Fibroblast of villous mesenchyme (primary cell): ENCODE measurements at regions not wholly inside any gene's neighbourhood (a gene's known extent, or its start where the extent isn't known, plus 50 kb on each side); places are given as distances from the start of the nearest gene placed in this dataset.

Source experiments
- DNase-seq: peaks from one replicate; pipeline ENCODE4 v3.0.0-alpha.2; 2010; ENCODE audit warnings: low read depth
- H3K4me3 ChIP-seq: 2 replicates; pipeline ENCODE4 v1.5.1; 2011; ENCODE audit warnings: low read depth, mild to moderate bottlenecking, low read length
- TF ChIP-seq, protein P1 (sequence below): IDR thresholded peaks from 2 replicates; pipeline ENCODE4 v1.5.1; 2012; ENCODE audit warnings: low read depth, mild to moderate bottlenecking, low read length; ENCODE audit not compliant: insufficient read depth

DNA sequence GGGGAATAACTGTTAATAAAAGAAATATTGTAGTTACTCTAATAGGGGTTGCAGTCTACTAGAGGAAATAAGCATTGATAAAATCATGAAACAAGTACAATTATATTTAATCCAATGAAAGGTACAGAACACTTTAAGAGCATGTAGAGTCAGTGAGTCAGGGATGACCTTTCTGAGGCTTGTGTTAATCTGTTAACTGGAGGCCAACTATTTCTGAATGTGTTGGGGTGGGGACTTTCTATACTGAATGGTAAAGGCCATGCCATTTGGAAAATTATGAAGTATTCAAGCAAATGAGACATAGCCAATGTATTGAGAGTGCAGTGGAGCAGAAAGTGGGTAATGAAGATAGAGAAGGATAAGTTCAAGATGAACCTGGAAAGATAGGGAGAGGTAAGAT lies 646.2 kb downstream of the ADGRL2 start:
- no peak for DNase-seq
- no peak overlapping the region for H3K4me3 ChIP-seq
- TF ChIP-seq, protein P1, sequence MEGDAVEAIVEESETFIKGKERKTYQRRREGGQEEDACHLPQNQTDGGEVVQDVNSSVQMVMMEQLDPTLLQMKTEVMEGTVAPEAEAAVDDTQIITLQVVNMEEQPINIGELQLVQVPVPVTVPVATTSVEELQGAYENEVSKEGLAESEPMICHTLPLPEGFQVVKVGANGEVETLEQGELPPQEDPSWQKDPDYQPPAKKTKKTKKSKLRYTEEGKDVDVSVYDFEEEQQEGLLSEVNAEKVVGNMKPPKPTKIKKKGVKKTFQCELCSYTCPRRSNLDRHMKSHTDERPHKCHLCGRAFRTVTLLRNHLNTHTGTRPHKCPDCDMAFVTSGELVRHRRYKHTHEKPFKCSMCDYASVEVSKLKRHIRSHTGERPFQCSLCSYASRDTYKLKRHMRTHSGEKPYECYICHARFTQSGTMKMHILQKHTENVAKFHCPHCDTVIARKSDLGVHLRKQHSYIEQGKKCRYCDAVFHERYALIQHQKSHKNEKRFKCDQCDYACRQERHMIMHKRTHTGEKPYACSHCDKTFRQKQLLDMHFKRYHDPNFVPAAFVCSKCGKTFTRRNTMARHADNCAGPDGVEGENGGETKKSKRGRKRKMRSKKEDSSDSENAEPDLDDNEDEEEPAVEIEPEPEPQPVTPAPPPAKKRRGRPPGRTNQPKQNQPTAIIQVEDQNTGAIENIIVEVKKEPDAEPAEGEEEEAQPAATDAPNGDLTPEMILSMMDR, result no peak

- TF ChIP-seq, protein P1, result no peak
- DNase-seq, result no peak
- no peak overlapping the region for H3K4me3 ChIP-seq
Measured at GRCh38 chr1:82446236-82446635, 645.5 kb downstream of the ADGRL2 start.

- H3K4me3 ChIP-seq, result no peak overlapping the region
- no peak for DNase-seq
- TF ChIP-seq, protein P1, result no peak
Measured at GRCh38 chr1:82445827-82446226, 645.1 kb downstream of the ADGRL2 start.

DNA sequence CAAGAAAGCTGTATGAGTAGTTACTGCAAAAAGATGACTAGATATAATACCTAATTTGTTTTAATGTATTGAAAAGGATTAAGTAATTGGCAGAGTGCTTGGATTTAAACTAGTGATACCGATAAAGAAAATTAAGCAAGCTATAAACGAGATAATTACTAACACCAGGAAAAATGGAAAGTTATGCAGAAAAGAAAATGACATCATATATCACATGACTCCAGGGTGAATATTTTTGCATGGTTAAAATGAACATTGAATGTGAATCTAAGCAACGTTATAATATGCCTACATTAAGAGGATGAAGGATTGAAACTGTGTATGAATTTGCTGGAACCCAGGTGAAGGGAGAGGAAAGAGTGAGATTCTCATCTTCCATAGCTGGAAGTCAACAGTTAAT lies 644.4 kb downstream of the ADGRL2 start:
- TF ChIP-seq, protein P1, result no peak
- no peak for DNase-seq
- no peak overlapping the region for H3K4me3 ChIP-seq

- H3K4me3 ChIP-seq, result no peak overlapping the region
- TF ChIP-seq, protein P1, result no peak
- no peak for DNase-seq
Measured at GRCh38 chr1:82441402-82441801, 640.7 kb downstream of the ADGRL2 start.

GRCh38 chr1:82423174-82423815 lies 622.6 kb downstream of the ADGRL2 start:
- no peak overlapping the region for H3K4me3 ChIP-seq
- no peak for DNase-seq
- TF ChIP-seq, protein P1, result no peak

- H3K4me3 ChIP-seq, result no peak overlapping the region
- TF ChIP-seq, protein P1, result no peak
- no peak for DNase-seq
Measured at GRCh38 chr1:82421782-82422181, 621.0 kb downstream of the ADGRL2 start.
